SKM-1 treated with dmso at 0.1 percent for 144 hours (cell line): ENCODE measurements at regions not wholly inside any gene's neighbourhood (a gene's known extent, or its start where the extent isn't known, plus 50 kb on each side); places are given as distances from the start of the nearest gene placed in this dataset.

ENCODE experiments used
- DNase-seq: peaks from one replicate; lab custom pipeline; 2025; ENCODE audit not compliant: unreplicated experiment; lab: John Stamatoyannopoulos, UW

GRCh38 chrX:43481576-43481975 lies 174.5 kb upstream of the MAOA start:
- DNase-seq = no peak

DNA sequence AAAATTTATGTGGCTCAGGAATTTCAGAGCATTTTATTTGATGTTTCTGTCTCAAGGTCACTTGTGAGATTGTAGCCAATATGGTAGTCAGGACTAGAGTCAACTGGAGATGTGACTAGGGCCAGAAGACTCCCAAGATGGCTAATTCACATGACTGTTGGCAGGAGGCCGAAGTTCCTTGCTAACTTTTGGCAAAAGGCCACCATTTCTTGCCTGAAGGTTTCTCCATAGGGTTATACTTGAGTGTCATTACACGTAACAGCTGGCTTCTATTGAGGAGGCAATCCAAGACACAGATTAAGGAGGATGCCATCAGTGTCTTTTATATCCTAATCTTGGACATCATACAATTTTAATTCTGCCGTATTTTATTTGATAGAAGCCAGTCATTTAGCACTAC lies 162.3 kb upstream of the MAOA start:
- no peak for DNase-seq

GRCh38 chrX:43500246-43500645 lies 155.9 kb upstream of the MAOA start:
- DNase-seq = no peak

DNA sequence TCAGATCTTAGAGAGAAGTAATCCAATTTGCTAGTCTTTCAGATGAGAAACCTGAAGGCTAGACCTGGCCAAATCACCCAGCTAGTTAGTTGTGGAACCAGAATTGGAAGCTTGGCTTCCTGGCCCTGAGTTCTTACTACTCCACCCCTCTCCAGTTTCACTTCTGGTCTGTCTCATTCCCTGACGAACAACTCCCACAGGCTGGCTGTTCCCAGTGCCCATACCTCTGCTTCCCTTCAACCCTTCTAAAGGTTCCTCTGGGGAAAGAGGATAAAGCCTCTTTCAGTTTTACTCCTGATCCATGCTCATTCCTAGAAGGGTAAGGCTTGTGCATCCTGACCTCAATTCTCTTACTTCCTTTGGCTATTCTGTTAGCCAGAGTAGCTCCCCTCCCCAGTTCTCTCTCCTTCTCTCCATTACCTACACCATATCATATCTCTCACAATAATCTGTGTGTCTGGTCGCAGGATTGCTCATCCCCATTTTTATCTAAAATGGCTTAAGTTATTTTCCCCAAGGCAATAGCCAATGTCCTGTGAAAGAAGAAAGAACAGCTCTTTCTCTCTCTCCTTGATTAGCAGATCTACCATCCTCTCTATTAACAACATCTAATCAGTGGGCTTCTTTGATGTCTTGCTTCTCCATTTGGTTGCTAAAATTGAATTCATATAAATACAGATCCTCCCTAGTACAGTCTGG lies 155.0 kb upstream of the MAOA start:
- no peak for DNase-seq

DNA sequence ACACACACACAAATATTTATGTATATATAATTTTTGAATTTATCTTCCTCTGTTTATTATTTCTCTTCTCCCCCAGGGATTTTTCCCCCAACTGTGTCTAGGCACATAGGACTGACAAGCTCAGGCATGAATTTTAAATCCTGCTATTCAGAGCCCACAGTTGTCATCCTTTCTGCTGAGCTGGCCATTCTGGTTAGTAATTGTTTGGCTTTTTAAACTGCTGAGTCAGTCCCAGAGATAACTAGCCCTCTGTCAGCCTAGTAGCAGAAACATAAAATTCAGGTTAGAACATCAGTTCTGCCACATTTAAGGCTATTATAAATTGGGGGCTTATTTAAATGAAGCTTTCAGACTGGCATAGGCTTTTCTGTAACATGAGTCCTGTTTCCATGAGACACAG lies 151.7 kb upstream of the MAOA start:
- DNase-seq = no peak

DNA sequence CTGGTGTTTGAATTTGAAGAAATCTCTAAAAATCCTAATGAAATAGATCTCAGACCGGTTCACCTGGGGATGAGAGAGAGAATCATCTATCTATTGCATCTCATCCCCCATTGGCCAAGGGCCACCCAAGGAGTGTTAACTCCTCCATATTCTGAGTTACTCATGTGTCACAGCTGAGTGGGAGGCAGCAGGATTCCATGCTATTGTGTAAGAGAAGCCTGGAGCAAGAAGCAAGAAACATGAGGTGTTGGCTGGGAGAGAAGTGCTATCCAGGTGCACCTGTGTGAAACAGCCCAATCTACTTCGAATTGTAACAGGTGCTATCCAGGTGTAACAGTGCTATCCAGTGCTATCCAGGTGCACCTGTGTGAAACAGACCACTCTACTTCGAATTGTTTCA lies 150.3 kb upstream of the MAOA start:
- no peak for DNase-seq

GRCh38 chrX:43508694-43509093 lies 147.4 kb upstream of the MAOA start:
- no peak for DNase-seq

GRCh38 chrX:43510209-43510608 lies 145.9 kb upstream of the MAOA start:
- DNase-seq = no peak

DNA sequence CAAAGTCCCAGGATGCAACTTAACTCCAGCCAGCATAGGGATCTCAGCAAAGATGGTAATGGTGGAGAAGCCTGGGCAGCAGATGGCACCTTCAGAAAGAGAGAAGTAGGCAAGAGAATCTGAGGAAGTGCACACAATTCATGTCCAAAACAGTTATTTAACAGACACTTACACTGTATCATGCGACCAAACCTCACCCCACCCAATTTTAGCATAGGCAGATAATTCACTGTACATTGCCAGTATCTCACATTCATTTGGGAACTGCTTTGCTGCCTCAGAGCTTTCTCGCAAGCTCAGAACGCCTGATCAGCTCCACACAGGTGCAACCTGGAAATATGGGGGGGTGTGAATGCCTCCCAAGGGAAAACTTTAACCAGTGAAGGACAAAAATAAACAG lies 143.0 kb upstream of the MAOA start:
- DNase-seq = no peak

DNA sequence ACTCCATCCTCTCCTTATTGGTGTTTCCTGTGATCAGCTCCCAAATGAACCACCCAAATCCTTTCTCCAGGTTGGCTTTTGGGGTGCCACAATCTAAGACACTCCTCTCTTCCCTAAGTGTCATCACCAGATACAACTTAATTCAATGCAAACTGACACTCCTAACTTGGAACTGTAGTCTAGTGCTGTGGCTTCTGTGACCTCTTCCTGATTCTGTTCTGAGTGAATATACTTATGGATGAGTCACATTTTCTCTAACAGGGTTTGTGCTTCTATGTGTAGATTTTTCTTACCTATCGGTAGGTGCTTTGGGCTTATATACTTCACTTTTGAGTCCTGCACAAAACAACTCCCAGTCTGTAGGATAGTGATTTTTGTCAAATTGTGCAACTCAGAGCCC lies 141.3 kb upstream of the MAOA start:
- no peak for DNase-seq

DNA sequence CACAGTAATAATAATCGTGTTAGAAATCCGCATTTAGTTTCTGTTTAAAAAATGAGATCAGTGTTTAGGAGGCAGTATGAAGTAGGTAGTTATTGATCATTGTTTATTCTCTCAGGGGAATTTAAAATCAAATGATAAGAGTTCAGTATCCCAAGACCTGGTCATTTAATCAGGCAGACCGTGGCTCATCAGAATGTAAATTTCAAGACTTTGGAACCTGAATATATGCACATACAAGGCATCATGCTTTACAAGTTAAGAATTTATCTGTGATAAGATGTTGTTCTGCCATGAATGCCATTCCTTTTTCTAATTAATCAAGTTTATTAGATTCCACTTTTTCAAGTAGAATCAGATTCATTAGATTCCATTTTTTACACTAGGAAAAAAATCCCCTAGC lies 133.5 kb upstream of the MAOA start:
- no peak for DNase-seq

DNA sequence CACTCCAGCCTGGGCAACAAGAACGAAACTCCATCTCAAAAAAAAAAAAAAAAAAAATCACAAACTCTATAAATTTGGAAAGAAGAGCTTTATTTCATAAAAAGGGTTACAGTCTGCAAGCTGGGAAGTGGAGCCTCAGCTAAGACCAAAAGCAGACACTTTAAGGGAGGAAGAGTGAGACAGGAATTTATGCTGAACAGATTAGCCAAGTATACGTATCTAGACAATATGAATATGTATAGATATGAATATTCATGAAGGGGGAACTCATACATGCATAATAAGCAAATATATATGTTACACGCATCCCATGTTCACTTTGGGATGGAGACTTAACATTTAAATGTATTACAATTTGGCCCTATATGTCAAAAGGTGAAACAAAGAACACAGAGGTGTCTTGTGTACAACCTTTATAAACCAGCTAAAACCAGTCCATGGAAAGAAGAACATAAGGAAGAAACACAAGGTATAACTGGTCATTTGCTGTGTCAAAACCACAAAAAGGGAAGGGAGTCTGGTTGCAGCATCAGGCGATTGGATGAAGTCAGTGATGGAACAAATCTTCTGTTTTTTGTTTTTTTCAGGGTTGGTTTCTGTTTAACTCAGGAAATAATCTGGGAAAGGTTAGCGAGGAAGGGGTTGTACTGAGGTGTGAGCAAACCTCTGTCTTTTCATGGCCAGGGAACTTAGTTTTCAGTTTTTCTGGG lies 130.0 kb upstream of the MAOA start:
- DNase-seq = peak; percentile 19

- no peak for DNase-seq
These were observed 129.2 kb upstream of the MAOA start for GRCh38 chrX:43526878-43527277.

DNA sequence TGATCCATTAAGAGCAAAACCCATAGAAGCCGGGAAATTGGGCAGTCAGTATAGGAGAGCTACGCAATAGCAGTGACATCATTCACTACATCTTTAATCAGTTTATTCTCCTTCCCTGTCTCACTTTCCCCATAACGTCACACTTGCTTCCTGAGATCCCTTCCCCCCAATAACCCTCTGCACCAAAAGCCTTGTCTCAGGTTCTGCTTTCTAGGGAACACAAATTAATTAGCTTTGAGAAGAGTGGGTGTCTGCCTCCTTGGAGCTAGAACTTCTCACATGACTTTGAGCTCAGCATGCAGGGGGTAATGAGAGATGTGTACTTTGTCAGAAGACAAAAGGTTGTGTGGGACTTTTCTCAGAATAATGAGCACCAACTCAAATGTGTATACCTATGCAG lies 128.3 kb upstream of the MAOA start:
- no peak for DNase-seq

DNA sequence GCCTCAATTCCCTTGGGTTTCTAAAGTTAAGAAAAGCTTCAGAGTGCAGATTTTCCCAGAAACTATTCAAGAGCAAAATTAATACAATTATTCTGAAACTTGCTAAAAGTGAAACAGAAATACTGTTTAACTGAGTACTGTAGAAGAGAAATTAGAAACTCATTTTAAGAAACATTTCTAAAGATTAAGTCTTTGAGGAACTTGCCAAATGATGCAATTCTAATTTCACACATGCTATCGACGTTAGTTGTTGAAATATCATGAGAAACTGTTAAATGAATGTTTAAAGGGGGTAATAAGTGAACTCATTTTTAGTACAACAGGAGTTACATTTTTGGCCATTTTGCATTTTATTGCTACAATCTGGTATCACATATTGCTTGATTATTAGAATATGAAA lies 125.3 kb upstream of the MAOA start:
- DNase-seq = no peak

- no peak for DNase-seq
These were observed 115.8 kb upstream of the MAOA start for GRCh38 chrX:43540318-43540717.

DNA sequence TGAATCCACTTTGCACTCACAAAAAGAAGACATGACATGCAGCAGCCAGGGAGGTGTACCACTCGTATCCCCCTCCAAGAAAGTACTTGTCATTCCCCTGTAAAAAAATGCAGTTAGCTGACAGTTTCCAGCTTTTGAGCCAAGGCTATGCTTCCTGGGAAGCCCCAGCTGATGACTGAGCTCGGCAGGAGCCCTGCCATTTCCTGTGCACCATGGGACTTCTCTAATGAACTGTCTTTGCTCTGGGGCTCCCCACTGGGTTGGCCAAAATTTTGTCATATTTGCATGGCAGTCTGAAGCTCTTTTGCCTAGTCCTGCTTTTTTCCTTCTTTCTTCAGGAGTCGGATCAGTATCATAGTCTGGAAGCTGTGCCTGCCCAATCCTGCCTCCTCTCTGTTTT lies 104.5 kb upstream of the MAOA start:
- DNase-seq = no peak

DNA sequence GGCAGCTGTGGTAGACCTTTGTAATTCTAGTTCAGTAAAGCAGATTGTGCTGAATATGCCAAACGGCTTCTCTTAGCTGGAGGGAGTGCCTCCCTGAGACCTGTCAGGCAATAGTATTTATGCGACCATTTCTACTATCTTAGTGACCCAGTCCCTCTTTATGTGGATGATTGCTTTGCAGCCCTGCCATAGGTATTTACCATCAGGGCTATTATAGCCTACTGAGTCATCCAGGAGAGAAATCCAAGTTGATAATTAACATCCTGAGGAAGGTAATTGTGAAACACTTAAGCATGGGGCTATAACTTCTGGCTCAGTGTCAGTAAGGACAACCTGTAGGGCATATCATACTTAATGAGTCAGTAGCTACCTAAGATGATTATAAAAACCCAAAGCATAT lies 103.9 kb upstream of the MAOA start:
- no peak for DNase-seq

- no peak for DNase-seq
These were observed 103.4 kb upstream of the MAOA start for GRCh38 chrX:43552703-43553102.

DNA sequence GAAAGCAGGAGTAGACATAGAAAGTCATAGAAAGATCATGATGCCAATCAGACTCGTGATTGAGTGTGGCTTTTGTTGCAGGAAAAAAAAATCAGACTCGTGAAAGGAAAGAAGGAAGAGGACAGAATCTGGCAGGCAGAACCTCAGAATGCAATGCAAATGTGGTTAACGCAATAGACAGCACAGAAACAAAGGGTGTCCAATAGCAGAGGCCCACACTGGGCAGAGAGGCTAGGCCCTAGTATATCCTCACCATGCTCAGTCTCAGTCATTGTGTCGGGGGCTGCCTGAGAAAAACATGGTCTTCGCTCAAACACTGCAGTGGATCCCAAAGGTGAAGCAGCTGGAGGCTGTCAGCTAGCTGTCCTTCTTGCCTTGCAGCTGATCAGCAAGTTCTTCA lies 102.8 kb upstream of the MAOA start:
- no peak for DNase-seq

GRCh38 chrX:43556207-43556606 lies 99.9 kb upstream of the MAOA start:
- no peak for DNase-seq

DNA sequence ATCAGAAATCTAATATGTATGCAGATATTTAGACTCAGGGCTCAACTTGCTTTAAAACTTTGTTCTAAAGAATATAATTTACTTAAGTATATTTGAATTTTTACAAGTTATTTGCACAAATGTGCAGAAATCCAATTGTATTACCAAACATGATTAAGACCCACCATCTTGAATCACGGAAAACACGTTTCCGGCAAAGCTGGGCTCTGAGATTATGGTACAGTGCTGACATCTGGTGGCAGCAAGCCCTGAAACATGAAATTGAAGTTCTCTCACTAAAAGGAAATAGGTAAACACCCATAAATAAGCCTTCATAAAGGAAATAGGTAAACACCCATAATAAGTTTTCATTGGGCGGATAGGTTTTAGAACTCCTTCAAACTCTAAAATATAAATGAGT lies 98.3 kb upstream of the MAOA start:
- DNase-seq = no peak

DNA sequence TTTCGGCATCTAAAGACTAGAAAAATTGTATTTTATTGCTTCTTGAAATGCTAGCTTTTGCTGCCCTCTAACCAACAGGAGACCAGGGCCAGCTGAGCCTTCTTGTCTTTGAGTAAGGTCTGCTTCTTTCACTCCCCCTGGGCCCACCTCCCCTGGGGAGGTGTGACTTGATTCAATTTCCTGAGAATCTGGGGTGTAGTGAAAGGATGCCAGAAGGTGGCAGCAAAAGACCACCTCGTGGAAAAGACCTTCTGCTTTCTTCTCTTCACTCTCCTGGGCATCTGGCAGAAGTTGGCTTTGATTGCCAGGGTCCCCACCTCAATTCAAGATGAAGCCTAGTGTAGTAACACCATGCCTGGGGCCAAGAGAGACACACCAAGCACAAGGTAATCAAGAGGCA lies 96.5 kb upstream of the MAOA start:
- DNase-seq = peak; percentile 15
